HG03175 (cell line): ENCODE measurements at regions not wholly inside any gene's neighbourhood (a gene's known extent, or its start where the extent isn't known, plus 50 kb on each side); places are given as distances from the start of the nearest gene placed in this dataset.
"Not testable (repeated sequence)": the region's sequence is repeated elsewhere in the genome, so short reads cannot be mapped to it uniquely, and the experiment has no call there.

Experiments
- ATAC-seq: cut with Tn5 transposase; IDR thresholded peaks from one replicate; pipeline ENCODE4 v1.9.1; 2021; ENCODE audit warnings: mild to moderate bottlenecking, moderate library complexity; ENCODE audit not compliant: unreplicated experiment

DNA sequence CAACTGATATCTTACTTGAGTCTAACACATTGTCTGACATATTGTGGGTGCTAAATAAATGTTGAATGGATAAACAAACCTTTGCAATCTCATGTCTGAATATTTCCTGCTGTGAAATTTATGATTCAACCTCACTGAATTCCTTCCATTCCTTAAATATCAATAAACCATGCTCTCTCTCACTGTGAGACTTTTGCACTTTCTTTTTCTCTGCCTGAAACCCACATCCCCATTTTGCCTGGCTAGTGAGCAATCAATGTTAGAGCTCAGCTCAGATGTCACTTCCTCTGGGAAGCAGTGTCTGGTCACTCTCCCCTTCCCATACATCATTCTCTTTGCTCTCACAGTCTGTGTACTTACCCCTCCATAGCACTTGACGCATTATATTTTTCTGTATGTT lies 383.7 kb upstream of the TRPC7 start:
- ATAC-seq, result no peak

DNA sequence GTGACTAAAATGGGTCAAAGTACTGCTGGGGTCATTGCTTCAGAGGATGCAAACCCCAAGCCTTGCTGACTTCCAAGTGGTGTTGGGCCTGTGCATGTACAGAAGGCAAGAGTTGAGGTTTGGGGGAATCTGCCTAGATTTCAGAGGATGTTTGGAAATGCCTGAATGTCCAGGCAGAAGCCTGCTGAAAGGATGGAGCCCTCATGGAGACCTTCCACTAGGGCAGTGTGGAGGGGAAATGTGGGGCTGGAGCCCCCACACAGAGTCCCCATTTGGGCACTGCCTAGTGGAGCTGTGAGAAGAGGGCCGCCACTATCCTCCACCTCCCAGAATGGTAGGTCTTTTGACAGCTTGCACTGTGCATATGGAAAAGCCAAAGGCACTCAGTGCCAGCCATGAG lies 377.7 kb upstream of the TRPC7 start:
- ATAC-seq, result no peak

DNA sequence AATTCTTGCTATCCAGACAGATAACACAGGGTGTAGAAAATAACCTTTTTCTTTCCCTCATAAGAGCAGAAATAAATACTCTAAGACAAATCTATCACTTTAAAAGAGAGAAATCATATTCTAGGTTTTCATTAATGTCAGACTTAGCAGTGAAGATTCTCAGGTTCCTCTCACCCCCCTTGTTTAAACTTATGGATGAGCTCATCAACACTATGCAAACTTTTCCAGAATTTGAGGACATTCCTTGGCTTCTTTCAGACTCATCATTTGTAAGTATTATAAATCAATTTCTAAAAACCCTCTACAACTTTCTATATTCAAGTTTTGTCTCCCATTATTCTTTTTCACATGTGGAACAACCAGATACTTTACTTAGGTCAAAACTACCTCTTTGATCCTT lies 374.9 kb upstream of the TRPC7 start:
- no peak for ATAC-seq

- not testable (repeated sequence) for ATAC-seq
Measured at GRCh38 chr5:136739271-136739670, 373.9 kb upstream of the TRPC7 start.

DNA sequence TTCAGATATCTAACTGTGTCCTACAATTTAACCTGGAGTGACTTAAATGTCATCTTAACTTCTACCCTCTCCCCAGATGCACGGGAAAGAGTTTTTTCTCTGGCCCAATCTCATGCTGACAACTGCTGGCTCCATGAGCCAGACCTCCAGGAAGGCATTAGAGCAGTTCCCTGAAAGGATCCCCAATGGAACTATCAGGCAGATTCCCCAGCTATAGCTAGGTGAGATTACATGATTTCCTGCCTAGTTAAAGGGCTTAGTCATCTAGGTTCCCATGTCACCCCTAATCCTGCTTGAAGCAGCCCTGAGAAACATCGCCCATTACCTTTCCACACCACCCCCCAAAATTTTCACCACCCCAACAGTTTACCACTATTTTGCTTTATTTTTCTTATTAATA lies 373.5 kb upstream of the TRPC7 start:
- no peak for ATAC-seq

DNA sequence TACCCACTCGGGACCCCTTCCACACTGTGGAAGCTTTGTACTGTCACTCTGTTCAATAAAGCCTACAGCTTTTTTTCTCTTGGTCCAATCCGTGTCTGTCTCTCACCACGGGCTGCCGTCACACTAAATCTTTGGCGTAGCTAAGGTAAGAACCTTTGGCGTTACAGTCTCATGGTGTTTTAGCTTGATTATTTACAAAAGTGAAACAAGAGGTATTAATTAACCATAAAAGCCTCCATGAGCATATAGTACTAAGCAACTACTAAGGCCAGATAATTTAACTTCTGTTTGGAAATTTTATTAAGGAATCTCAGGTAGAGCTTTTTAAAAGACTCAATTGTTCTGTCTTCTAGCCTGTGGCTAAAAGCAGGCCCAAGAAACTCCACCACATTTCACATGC lies 370.7 kb upstream of the TRPC7 start:
- no peak for ATAC-seq

- ATAC-seq, result not testable (repeated sequence)
Measured at GRCh38 chr5:136735611-136736010, 370.3 kb upstream of the TRPC7 start.

- ATAC-seq, result no peak
Measured at GRCh38 chr5:136734628-136735027, 369.3 kb upstream of the TRPC7 start.

GRCh38 chr5:136732751-136733150 lies 367.4 kb upstream of the TRPC7 start:
- ATAC-seq, result no peak

GRCh38 chr5:136731241-136731900 lies 366.0 kb upstream of the TRPC7 start:
- ATAC-seq, result no peak

GRCh38 chr5:136730426-136730825 lies 365.1 kb upstream of the TRPC7 start:
- no peak for ATAC-seq

- ATAC-seq, result no peak
Measured at GRCh38 chr5:136729901-136730355, 364.6 kb upstream of the TRPC7 start.

DNA sequence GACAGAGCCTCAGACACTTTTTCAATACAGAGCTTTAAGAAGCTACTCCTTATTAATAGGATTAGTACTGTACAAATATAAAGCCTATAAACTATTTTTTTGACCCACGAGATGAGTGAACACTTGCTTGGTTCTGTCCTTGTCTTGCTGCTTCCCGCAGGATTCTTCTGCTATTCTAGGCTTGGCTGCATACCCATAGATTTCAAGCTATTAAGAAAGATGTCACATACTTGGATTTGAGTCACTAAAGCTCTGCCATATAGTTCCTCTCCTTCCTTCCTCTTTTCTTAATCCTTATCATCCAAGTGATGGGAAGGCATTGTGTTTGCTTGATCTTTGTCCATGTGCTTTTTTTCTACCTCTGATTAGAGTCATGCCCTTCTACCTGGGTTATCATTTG lies 361.2 kb upstream of the TRPC7 start:
- ATAC-seq, result no peak

DNA sequence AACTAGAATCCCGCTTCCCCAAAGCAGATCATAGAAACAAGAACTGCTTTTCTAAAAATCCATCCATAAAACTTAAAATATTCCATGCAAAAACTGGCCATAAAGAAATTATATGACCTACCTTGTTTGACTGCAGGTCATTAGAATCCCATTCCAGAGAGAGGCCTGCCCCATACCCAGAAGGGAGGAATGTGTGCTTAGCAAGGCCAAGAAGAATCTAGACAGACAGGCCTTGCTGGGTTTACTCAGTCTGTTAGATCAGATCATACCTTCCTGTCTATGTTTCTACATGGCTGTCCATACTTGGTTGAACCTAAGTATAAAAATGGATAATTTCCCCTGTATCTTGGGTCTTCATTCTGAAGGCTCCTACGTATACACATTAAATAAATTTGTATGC lies 358.8 kb upstream of the TRPC7 start:
- no peak for ATAC-seq

DNA sequence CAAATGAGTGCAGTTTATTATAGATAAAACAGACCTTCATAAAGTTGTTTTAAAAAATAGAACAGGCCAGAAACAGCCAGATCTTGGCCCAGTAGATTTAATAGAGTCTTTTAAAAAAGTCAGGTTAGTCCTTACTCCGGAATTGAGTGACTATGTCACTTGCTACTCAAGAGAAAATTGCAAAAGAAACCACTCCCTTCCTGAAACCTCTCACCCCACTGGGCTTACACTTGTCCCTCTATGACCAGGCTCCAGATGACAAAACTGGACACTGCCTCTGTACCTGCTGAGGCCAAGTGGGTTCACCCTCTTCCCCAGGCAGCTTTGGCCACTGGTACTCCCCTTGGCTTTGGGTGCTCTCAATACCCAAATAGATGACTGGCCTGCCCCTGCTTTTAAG lies 357.2 kb upstream of the TRPC7 start:
- ATAC-seq, result no peak

DNA sequence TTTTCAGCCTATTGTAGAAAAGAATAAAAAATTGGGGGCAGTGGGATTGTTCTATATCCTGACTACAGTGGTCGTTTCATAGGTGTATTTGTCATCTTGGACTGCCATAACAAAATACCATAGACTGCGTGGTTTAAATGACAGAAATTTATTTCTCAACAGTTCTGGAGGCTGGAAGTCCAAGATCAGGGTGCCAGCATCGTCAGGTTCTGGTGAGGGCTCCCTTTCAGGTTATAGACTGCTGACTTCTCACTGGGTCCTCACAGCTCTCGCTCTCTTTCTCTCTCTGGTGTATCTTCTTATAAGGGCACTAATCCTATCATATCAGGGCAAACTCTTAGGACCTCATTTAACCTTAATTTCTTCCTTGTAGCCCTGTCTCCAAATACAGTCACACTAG lies 356.7 kb upstream of the TRPC7 start:
- ATAC-seq, result no peak

DNA sequence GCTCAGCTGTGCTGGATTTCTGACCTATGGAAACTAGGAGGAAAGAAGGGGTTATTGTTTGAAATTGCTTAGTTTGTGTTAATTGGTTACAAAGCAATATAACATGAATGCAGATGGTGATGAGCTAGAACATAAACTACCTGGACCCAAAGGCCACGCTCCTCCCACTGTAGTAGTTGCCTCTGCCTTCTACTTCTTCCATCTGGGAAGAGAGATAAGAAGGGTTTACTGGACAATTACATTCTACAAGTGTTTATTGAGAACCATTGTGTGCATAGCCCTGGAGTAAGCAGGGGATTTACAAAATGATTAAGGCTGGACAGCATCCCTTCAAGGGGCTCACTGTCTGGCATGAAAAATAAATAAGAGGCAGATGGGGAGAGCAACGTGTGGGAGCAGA lies 355.3 kb upstream of the TRPC7 start:
- no peak for ATAC-seq

- ATAC-seq, result no peak
Measured at GRCh38 chr5:136717917-136718316, 352.6 kb upstream of the TRPC7 start.

- ATAC-seq, result no peak
Measured at GRCh38 chr5:136714286-136714685, 348.9 kb upstream of the TRPC7 start.

DNA sequence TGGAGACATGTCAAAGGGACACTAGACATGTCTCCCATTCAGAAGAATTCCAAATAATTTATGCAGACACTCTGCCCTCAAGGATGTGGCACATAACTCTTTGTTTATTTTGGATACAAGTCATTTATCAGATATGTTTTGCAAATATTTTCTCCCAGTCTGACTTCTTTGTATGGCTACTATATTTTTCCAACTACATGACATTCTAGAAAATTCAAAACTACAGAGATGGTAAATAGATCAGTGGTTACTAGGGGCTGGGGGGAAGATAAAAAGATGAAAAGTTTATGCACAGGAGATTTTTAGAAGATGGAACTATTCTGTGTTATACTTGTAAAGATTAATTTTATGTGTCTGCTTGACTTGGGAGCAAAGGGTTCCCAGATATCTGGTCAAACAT lies 347.3 kb upstream of the TRPC7 start:
- no peak for ATAC-seq

- ATAC-seq, result no peak
Measured at GRCh38 chr5:136710834-136711233, 345.5 kb upstream of the TRPC7 start.

DNA sequence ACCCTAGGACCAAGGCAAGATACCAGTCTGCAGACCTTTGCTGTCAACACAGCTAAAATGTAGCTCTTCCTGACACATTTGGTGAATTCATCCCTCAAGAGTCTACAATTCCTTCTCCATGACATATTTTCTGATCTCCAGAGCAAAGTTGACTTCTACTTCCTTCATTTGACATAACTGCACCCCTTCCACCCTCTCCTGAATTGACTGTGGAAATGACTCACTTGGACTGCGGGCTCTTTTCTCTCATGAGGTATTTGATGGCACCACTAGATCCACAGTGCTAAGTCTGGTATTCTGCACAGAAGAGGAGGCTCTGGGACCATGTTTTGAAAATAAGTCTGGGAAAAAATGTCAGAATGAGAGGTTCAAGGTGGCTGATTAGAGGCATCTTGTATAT lies 338.4 kb upstream of the TRPC7 start:
- ATAC-seq, result no peak

GRCh38 chr5:136703036-136703435 lies 337.7 kb upstream of the TRPC7 start:
- no peak for ATAC-seq
